Lower leg skin (tissue), 3 donors: ENCODE measurements at regions not wholly inside any gene's neighbourhood (a gene's known extent, or its start where the extent isn't known, plus 50 kb on each side); places are given as distances from the start of the nearest gene placed in this dataset.

Source experiments
- POLR2A ChIP-seq, 2 donors: fragments of 450-650 bp; IDR thresholded peaks; one replicate each; pipeline ENCODE4 v1.6.1; 2016 to 2017; ENCODE audit warnings: antibody characterized with exemption in 2 of 2, mild to moderate bottlenecking in 1 of 2, moderate library complexity in 1 of 2
- TF ChIP-seq, protein P1 (sequence below), 3 donors: fragments of 450-650 bp; IDR thresholded peaks; one replicate each; pipeline ENCODE4 v1.5.1; 2016; ENCODE audit warnings: antibody characterized with exemption in 3 of 3, mild to moderate bottlenecking in 3 of 3, moderate library complexity in 2 of 3

DNA sequence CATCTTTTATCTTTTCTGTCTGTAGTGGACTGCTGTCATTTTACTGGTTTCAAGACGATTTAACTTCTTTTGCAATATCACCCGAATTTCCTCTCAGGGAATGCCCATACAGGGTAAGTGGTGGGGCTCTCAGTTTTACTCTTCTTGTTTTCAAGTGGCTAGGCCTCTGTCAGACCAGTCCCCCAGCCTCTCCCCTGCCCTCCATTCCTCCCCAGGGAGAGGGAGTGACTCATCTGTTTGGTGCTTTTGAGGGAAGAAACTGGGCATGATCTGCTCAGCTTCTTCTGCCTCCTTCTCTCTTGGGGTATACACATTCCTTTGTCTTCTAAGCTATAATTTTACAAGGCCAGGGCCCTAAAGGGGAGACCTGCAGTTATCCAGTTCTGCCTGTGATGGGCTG lies 332.0 kb downstream of the CBLN1 start:
- TF ChIP-seq POLR2A (IDR thresholded peaks at IDR 0.05) = no peak
- TF ChIP-seq, protein P1, sequence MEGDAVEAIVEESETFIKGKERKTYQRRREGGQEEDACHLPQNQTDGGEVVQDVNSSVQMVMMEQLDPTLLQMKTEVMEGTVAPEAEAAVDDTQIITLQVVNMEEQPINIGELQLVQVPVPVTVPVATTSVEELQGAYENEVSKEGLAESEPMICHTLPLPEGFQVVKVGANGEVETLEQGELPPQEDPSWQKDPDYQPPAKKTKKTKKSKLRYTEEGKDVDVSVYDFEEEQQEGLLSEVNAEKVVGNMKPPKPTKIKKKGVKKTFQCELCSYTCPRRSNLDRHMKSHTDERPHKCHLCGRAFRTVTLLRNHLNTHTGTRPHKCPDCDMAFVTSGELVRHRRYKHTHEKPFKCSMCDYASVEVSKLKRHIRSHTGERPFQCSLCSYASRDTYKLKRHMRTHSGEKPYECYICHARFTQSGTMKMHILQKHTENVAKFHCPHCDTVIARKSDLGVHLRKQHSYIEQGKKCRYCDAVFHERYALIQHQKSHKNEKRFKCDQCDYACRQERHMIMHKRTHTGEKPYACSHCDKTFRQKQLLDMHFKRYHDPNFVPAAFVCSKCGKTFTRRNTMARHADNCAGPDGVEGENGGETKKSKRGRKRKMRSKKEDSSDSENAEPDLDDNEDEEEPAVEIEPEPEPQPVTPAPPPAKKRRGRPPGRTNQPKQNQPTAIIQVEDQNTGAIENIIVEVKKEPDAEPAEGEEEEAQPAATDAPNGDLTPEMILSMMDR (IDR thresholded peaks at IDR 0.05) = no peak
